K562 (cell line): ENCODE measurements at regions not wholly inside any gene's neighbourhood (a gene's known extent, or its start where the extent isn't known, plus 50 kb on each side); places are given as distances from the start of the nearest gene placed in this dataset.

Experiments
- ATAC-seq: fragments of 200-7000 bp; cut with Tn5 transposase; 3 replicates; pipeline ENCODE4 v1.9.1; 2020; ENCODE audit warnings: moderate library complexity
- BruUV-seq: library from RNA; stranded (reverse); fragments of 400-500 nt; replicated peaks from 2 replicates; lab custom pipeline; 2021; lab: Mats Ljungman, UMichigan
- CTCF ChIA-PET: fragments of 300-600 bp; formaldehyde crosslinking; extraction: SDS; loops from one replicate; lab custom pipeline; 2021; ENCODE audit warnings: low intra/inter-chr PET ratio; lab: Yijun Ruan, JAX
- POLR2A ChIA-PET: fragments of 300-600, 350-650 bp; sonication (Branson Sonifier 250); formaldehyde crosslinking; extraction: SDS; loops from one replicate; lab custom pipeline; 2021; ENCODE audit warnings: antibody characterized with exemption, inconsistent platforms; lab: Yijun Ruan, JAX
- DNase-seq, 4 experiments: peaks; one replicate each; pipeline versions ENCODE4 v3.0.0 to v3.0.0-alpha.2; 2011 to 2018; ENCODE audit warnings: low spot score in 3 of 4, mixed read lengths in 3 of 4; ENCODE audit errors: extremely low read depth in 1 of 4
- FAIRE-seq: peaks from 2 replicates; lab custom pipeline; 2011; peaks lifted over from hg19 to GRCh38; lab: Jason Lieb, UNC
- H2AFZ ChIP-seq: 2 replicates; pipeline ENCODE4 v1.6.0; 2011; ENCODE audit warnings: low read depth, low read length, control low read depth, inconsistent platforms
- H3K27ac ChIP-seq: fragments of 200-600 bp; 3 replicates; pipeline ENCODE4 v1.8.0; 2011; ENCODE audit warnings: low read depth, mild to moderate bottlenecking, control low read depth, inconsistent platforms, low read length, moderate library complexity, mixed read lengths; ENCODE audit errors: extremely low read depth
- H3K27me3 ChIP-seq, 2 experiments: fragments of 300-600 bp in 1 of 2; 2 replicates in 1 of 2; 3 replicates in 1 of 2; pipeline versions ENCODE4 v1.6.0 to v1.8.0; 2011; ENCODE audit warnings: inconsistent platforms in 2 of 2, low read length in 2 of 2, mild to moderate bottlenecking in 1 of 2, mixed read lengths in 1 of 2, moderate library complexity in 1 of 2; ENCODE audit not compliant: control insufficient read depth in 2 of 2, insufficient read depth in 2 of 2
- H3K36me3 ChIP-seq: fragments of 300-600 bp; 3 replicates; pipeline ENCODE4 v1.8.0; 2011; ENCODE audit warnings: mild to moderate bottlenecking, low read length, inconsistent platforms; ENCODE audit not compliant: control insufficient read depth, insufficient read depth
- H3K4me1 ChIP-seq, 2 experiments: fragments of 200-600 bp in 1 of 2; replicated peaks in 1 of 2; 2 replicates in 1 of 2; 3 replicates in 1 of 2; pipeline versions ENCODE4 v1.5.1 to v1.8.0; 2011; ENCODE audit warnings: inconsistent platforms in 2 of 2, low read length in 2 of 2, mild to moderate bottlenecking in 1 of 2, mixed read lengths in 1 of 2, moderate library complexity in 1 of 2; ENCODE audit not compliant: control insufficient read depth in 2 of 2, insufficient read depth in 2 of 2
- H3K4me2 ChIP-seq: 2 replicates; pipeline ENCODE4 v1.6.1; 2011; ENCODE audit warnings: low read length, control low read depth, inconsistent platforms, mixed read lengths; ENCODE audit not compliant: insufficient read depth
- H3K4me3 ChIP-seq: fragments of 200-600 bp; sonication (generic), shearing (Covaris generic); 2 replicates; pipeline ENCODE4 v1.5.1; 2016; ENCODE audit warnings: control low read depth, inconsistent platforms
- H3K79me2 ChIP-seq: fragments of 200-600 bp; 3 replicates; pipeline ENCODE4 v1.8.0; 2011; ENCODE audit warnings: low read length, inconsistent platforms; ENCODE audit not compliant: control insufficient read depth, insufficient read depth
- H3K9ac ChIP-seq, 2 experiments: 2 replicates each; pipeline versions ENCODE4 v1.6.0 to v1.6.1; 2011; ENCODE audit warnings: low read depth in 2 of 2, low read length in 2 of 2, control low read depth in 1 of 2, inconsistent platforms in 1 of 2, mild to moderate bottlenecking in 1 of 2, mixed read lengths in 1 of 2; ENCODE audit not compliant: insufficient read depth in 1 of 2
- H3K9me1 ChIP-seq: one replicate; pipeline ENCODE4 v1.6.0; 2011; ENCODE audit warnings: inconsistent platforms, mild to moderate bottlenecking, low read length, moderate library complexity; ENCODE audit not compliant: control insufficient read depth, insufficient read depth
- H3K9me3 ChIP-seq: replicated peaks from 2 replicates; pipeline ENCODE4 v1.5.1; 2011; ENCODE audit warnings: low read depth, low read length, inconsistent platforms; ENCODE audit not compliant: control insufficient read depth, insufficient read depth
- H4K20me1 ChIP-seq: replicated peaks from 2 replicates; pipeline ENCODE4 v1.6.1; 2011; ENCODE audit warnings: low read length, inconsistent platforms, mixed read lengths; ENCODE audit not compliant: control insufficient read depth, insufficient read depth
- BCOR ChIP-seq: fragments of 450-650 bp; IDR thresholded peaks from 2 replicates; pipeline ENCODE4 v1.6.1; 2016
- CREBBP ChIP-seq: IDR thresholded peaks from one replicate; pipeline ENCODE4 v1.6.1; 2012; ENCODE audit warnings: low read depth, mild to moderate bottlenecking, control low read depth, inconsistent platforms, low read length
- CTCFL ChIP-seq: IDR thresholded peaks from 2 replicates; pipeline ENCODE4 v1.6.1; 2011; ENCODE audit warnings: borderline replicate concordance, low read depth, mild to moderate bottlenecking, moderate library complexity, low read length; ENCODE audit not compliant: insufficient read depth, poor library complexity, severe bottlenecking
- E2F4 ChIP-seq: sonication (generic); formaldehyde crosslinking; IDR thresholded peaks from 2 replicates; pipeline ENCODE4 v1.8.0; 2022; ENCODE audit warnings: mild to moderate bottlenecking, low read depth, missing genetic modification reagents
- FOXK2 ChIP-seq, 2 experiments: fragments of 450-650 bp; IDR thresholded peaks in 1 of 2; conservative IDR thresholded peaks in 1 of 2; 2 replicates each; pipeline ENCODE4 v1.6.1; 2016; ENCODE audit warnings: low read depth in 2 of 2, mild to moderate bottlenecking in 1 of 2
- HMGXB4 ChIP-seq: sonication (generic); formaldehyde crosslinking; IDR thresholded peaks from 2 replicates; pipeline ENCODE4 v1.8.1; 2023; ENCODE audit warnings: mild to moderate bottlenecking, missing genetic modification reagents
- JUNB ChIP-seq: fragments of 450-650 bp; formaldehyde crosslinking; conservative IDR thresholded peaks from 2 replicates; pipeline ENCODE4 v1.4.0; 2020; ENCODE audit warnings: mild to moderate bottlenecking
- MAFF ChIP-seq: IDR thresholded peaks from 2 replicates; pipeline ENCODE4 v1.6.1; 2012; ENCODE audit warnings: low read length, improper control_type of control experiment
- POLR2B ChIP-seq: fragments of 450-650 bp; IDR thresholded peaks from 2 replicates; pipeline ENCODE4 v1.6.1; 2018; ENCODE audit warnings: low read depth; ENCODE audit not compliant: partially characterized antibody
- POLR2G ChIP-seq: fragments of 200-400 bp; formaldehyde crosslinking; IDR thresholded peaks from 2 replicates; pipeline ENCODE4 v1.6.1; 2017; ENCODE audit warnings: low read depth, mild to moderate bottlenecking, antibody characterized with exemption, low read length, moderate library complexity
- PTTG1 ChIP-seq: fragments of 450-650 bp; IDR thresholded peaks from 2 replicates; pipeline ENCODE4 v1.6.1; 2016; ENCODE audit warnings: low read depth, mild to moderate bottlenecking, missing genetic modification characterization, missing compliant biosample characterization
- SMARCA5 ChIP-seq: fragments of 450-650 bp; IDR thresholded peaks from 2 replicates; pipeline ENCODE4 v1.6.1; 2016
- SMARCB1 ChIP-seq: IDR thresholded peaks from 2 replicates; pipeline ENCODE4 v1.6.1; 2011; ENCODE audit warnings: improper control_type of control experiment, low read depth; ENCODE audit not compliant: insufficient read length
- ZKSCAN1 ChIP-seq: fragments of 150-350 bp; IDR thresholded peaks from 2 replicates; pipeline ENCODE4 v1.6.1; 2016; ENCODE audit warnings: low read depth, low read length
- ZNF253 ChIP-seq: fragments of 250-450 bp; sonication (Bioruptor Pico); conservative IDR thresholded peaks from 2 replicates; pipeline ENCODE4 v1.6.1; 2021; ENCODE audit warnings: mild to moderate bottlenecking
- ZNF274 ChIP-seq: IDR thresholded peaks from 2 replicates; pipeline ENCODE4 v1.6.1; 2011; ENCODE audit warnings: low read depth, mild to moderate bottlenecking, low read length, moderate library complexity, borderline replicate concordance
- ZNF282 ChIP-seq: sonication (generic); formaldehyde crosslinking; IDR thresholded peaks from 2 replicates; pipeline ENCODE4 v1.8.1; 2023; ENCODE audit warnings: missing genetic modification reagents
- WGBS: fragments of 100-300 bp; shearing (Covaris generic); methylation state at CpG from one replicate; pipeline ENCODE4 v1.1.6; 2016; ENCODE audit warnings: low coverage, mixed read lengths; ENCODE audit not compliant: insufficient coverage; ENCODE audit errors: missing lambda C conversion rate; 5-methylcytosine and 5-hydroxymethylcytosine counted together
- in situ Hi-C: fragments of 300-500 bp; cut with MboI; formaldehyde crosslinking; loops from 4 replicates; pipeline ENCODE4 v1.15.0; 2018; ENCODE audit warnings: inconsistent platforms, mixed read lengths
- intact Hi-C: fragments of 100-400 bp; cut with micrococcal nuclease; formaldehyde crosslinking; loops from 2 replicates; pipeline ENCODE4 v1.14.2; 2022

- Histone ChIP-seq H3K4me1 (peaks cover 0 to 6% of the 10 kb centered on the region in 2 experiments; a peak in 2 of 5 replicates), H3K4me3 (no peak overlapping the region), H3K9ac (no peak overlapping the region), H3K79me2 (no peaks in the 10 kb centered on the region), H3K4me2 (no peak overlapping the region), H3K27me3 (peaks cover 32 to 78% of the 10 kb centered on the region in 2 experiments), H3K9me1 (no peaks in the 10 kb centered on the region), H2AFZ (no peak overlapping the region), H3K27ac (no peak overlapping the region), H4K20me1 (peaks cover 18% of the 10 kb centered on the region), H3K36me3 (no peaks in the 10 kb centered on the region), H3K9me3 (no peaks in the 10 kb centered on the region)
- POLR2A ChIA-PET, result no interaction called here
- in situ Hi-C loops (no loop called here), intact Hi-C loops (no loop called here)
- no TSS peak for BruUV-seq
- FAIRE-seq (no peak), ATAC-seq (no peak), DNase-seq (no peak)
- CTCF ChIA-PET, result no interaction called here
- WGBS, result 12% methylated on average over 24 of the region's 68 CpGs
- TF ChIP-seq ZNF282 (CRISPR knock-in tag), result no peak
- TF ChIP-seq ZNF253 (CRISPR knock-in tag), result no peak
- TF ChIP-seq CREBBP, result no peak
- TF ChIP-seq E2F4, result no peak
- TF ChIP-seq FOXK2 (conservative IDR thresholded peaks at IDR 0.05 in 1 of 2, IDR thresholded peaks at IDR 0.05 in 1 of 2; ENCODE audit: low read depth in 2 of 2), result no peak
- no peak for TF ChIP-seq SMARCA5
- TF ChIP-seq MAFF, result no peak
- TF ChIP-seq ZKSCAN1, result no peak
- TF ChIP-seq JUNB (CRISPR knock-in tag), result no peak
- no peak for TF ChIP-seq ZNF274
- no peak for TF ChIP-seq POLR2G
- TF ChIP-seq HMGXB4 (CRISPR knock-in tag), result no peak
- no peak for TF ChIP-seq BCOR
- no peak for TF ChIP-seq CTCFL
- TF ChIP-seq POLR2B, result no peak
- no peak for TF ChIP-seq SMARCB1
- no peak for TF ChIP-seq PTTG1 (tag)
These were observed 107.8 kb downstream of the ENGASE start for GRCh38 chr17:79182176-79183042.
